ENCODE measurements at regions not wholly inside any gene's neighbourhood (a gene's known extent, or its start where the extent isn't known, plus 50 kb on each side); places are given as distances from the start of the nearest gene placed in this dataset.

GRCh38 chr6:154887051-154887450 lies 108.1 kb upstream of the TIAM2 start:
- 93% methylated on average over 5 of the region's 5 CpGs; no CpG with 5 or more reads in 1 of the 2 experiments for WGBS, 2 experiments (ENCODE audit: extremely low coverage in 1 of 2, insufficient coverage in 1 of 2, insufficient read length in 1 of 2, insufficient replicate concordance in 2 of 2, low coverage in 1 of 2, low lambda C conversion rate in 2 of 2, missing lambda C conversion rate in 1 of 2)
- TF ChIP-seq SIX5 (IDR thresholded peaks at IDR 0.05; ENCODE audit: low read depth, low read length) (no peak), RFX5 (IDR thresholded peaks at IDR 0.05; ENCODE audit: borderline replicate concordance, low read depth, low read length) (no peak), EP300 (IDR thresholded peaks at IDR 0.05; ENCODE audit: borderline replicate concordance in 1 of 2, low read depth in 2 of 2, low read length in 2 of 2) (no peak), BACH1 (IDR thresholded peaks at IDR 0.05; ENCODE audit: low read length) (no peak), BCL11A (IDR thresholded peaks at IDR 0.05; ENCODE audit: low read depth in 2 of 2, low read length in 2 of 2) (no peak), SIN3A (conservative IDR thresholded peaks at IDR 0.05 in 1 of 2, IDR thresholded peaks at IDR 0.05 in 1 of 2; ENCODE audit: low read depth in 1 of 2, low read length in 2 of 2) (no peak), MAFK (IDR thresholded peaks at IDR 0.05; ENCODE audit: low read depth, low read length) (no peak), TAF7 (optimal IDR thresholded peaks at IDR 0.05; ENCODE audit: borderline replicate concordance, low read depth, low read length) (no peak), CTCF (IDR thresholded peaks at IDR 0.05; ENCODE audit: control extremely low read depth in 1 of 3, insufficient read depth in 1 of 3, low read depth in 1 of 3, low read length in 3 of 3) (no peak), RBBP5 (IDR thresholded peaks at IDR 0.05; ENCODE audit: borderline replicate concordance, low read depth, low read length) (no peak), CHD2 (IDR thresholded peaks at IDR 0.05; ENCODE audit: low read length) (no peak), ZNF274 (IDR thresholded peaks at IDR 0.05; ENCODE audit: borderline replicate concordance, extremely low read depth, low read length) (no peak)

More at GRCh38 chr6:154887051-154887450, 108.1 kb upstream of the TIAM2 start:
- H3K4me1 ChIP-seq (replicated peaks in 1 of 4; ENCODE audit: control insufficient read depth in 3 of 4, insufficient read depth in 4 of 4, low read length in 3 of 4), result no peaks in the 10 kb centered on the region
- H3K4me2 ChIP-seq (ENCODE audit: insufficient read depth in 1 of 2, low read depth in 2 of 2, low read length in 2 of 2), result no peak overlapping the region
- H3K9ac ChIP-seq (replicated peaks in 1 of 4; ENCODE audit: extremely low read depth in 1 of 4, low read depth in 3 of 4, low read length in 3 of 4), result no peak overlapping the region
- no peak overlapping the region for H2BK20ac ChIP-seq (ENCODE audit: low read length)
- H4K8ac ChIP-seq (ENCODE audit: extremely low read depth, insufficient read depth, low read length), result no peak overlapping the region
- H3K9me3 ChIP-seq (ENCODE audit: insufficient read depth in 2 of 2, low read depth in 1 of 2, low read length in 1 of 2), result no peaks in the 10 kb centered on the region
- CTCF ChIA-PET (ENCODE audit: partially characterized antibody), result interaction anchor here (0.7 to 1.5 kb wide), 2 partner anchors 20 to 374 kb away, joined by 3 read pairs; no protein-coding TSS in a partner anchor
- H4K91ac ChIP-seq (replicated peaks; ENCODE audit: insufficient read length, low read length), result no peak overlapping the region
- no peak overlapping the region for H2AFZ ChIP-seq (ENCODE audit: low read length)
- H3K27ac ChIP-seq (ENCODE audit: low read depth, low read length), result no peak overlapping the region
- no peak overlapping the region for H4K5ac ChIP-seq (ENCODE audit: insufficient read length, low read depth, low read length)
- no peak overlapping the region for H3K4ac ChIP-seq (replicated peaks; ENCODE audit: insufficient read length, low read depth, low read length)
- H3K79me2 ChIP-seq (ENCODE audit: control insufficient read depth in 1 of 2, insufficient read depth in 2 of 2, low read length in 2 of 2), result no peaks in the 10 kb centered on the region
- FAIRE-seq (no peak), DNase-seq (ENCODE audit: low read depth in 1 of 2, low spot score in 2 of 2) (no peak)
- H3K36me3 ChIP-seq (ENCODE audit: control insufficient read depth in 2 of 4, insufficient read depth in 4 of 4, low read length in 3 of 4), result no peaks in the 10 kb centered on the region
- H3K18ac ChIP-seq (ENCODE audit: extremely low read depth, low read length), result no peak overlapping the region
- no peak overlapping the region for H2BK12ac ChIP-seq (ENCODE audit: low read depth, low read length)
- no peaks in the 10 kb centered on the region for H3K27me3 ChIP-seq (replicated peaks in 1 of 4; ENCODE audit: control insufficient read depth in 3 of 4, extremely low read depth in 1 of 4, insufficient read depth in 3 of 4, low read length in 3 of 4)
- no peak overlapping the region for H2BK15ac ChIP-seq (ENCODE audit: low read length)
- no peaks in the 10 kb centered on the region; the same call in 1 of the 2 replicates for H3K79me1 ChIP-seq (ENCODE audit: low read depth, low read length)
- H2AK5ac ChIP-seq (ENCODE audit: low read depth, low read length), result no peak overlapping the region
- no peak overlapping the region for H3K14ac ChIP-seq (ENCODE audit: insufficient read length)
- H2BK5ac ChIP-seq (ENCODE audit: low read depth, low read length), result no peak overlapping the region
- no peaks in the 10 kb centered on the region for H3K23me2 ChIP-seq (ENCODE audit: low read depth, low read length)
- H2BK120ac ChIP-seq (replicated peaks; ENCODE audit: low read depth, low read length), result no peak overlapping the region
- no peak overlapping the region for H3K56ac ChIP-seq (replicated peaks; ENCODE audit: insufficient read length, low read depth, low read length)
- no peak overlapping the region for H3K4me3 ChIP-seq (ENCODE audit: extremely low read depth in 1 of 4, insufficient read depth in 2 of 4, low read depth in 3 of 4, low read length in 4 of 4)
- POLR2A ChIA-PET (ENCODE audit: partially characterized antibody), result no interaction called here
- H3K23ac ChIP-seq (ENCODE audit: insufficient read length), result no peak overlapping the region
- no peaks in the 10 kb centered on the region for H4K20me1 ChIP-seq (replicated peaks in 1 of 2; ENCODE audit: control insufficient read depth in 1 of 2, insufficient read depth in 2 of 2, low read length in 2 of 2)

Data from H1 (cell line).